MV-4-11 (cell line): ENCODE measurements at regions not wholly inside any gene's neighbourhood (a gene's known extent, or its start where the extent isn't known, plus 50 kb on each side); places are given as distances from the start of the nearest gene placed in this dataset.
A peak's percentile ranks its signal among the peaks of the same experiment; 100 is the strongest.

Experiments
- DNase-seq: peaks from one replicate; lab custom pipeline; 2025; lab: John Stamatoyannopoulos, UW

DNA sequence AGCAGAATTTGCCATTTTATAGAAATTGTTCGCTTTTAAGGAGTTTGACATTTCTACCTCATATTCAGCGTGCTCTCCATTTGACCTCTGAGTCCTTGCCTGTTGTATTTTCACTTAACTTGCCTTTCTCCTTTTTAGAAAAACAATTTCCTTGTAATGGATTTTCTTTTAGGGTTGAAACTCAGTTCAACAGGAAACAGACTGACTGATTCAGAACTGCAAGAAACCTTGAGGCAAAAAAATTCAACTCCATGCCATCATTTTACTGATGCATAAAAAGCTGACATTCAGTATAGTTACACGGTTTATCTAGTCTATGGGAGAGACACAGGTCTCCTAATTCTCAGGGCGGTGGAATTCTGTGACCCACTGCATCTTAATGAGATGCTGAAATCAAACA is 59.8 kb downstream of the MRPS30 start:
- DNase-seq, result peak; percentile 2

DNA sequence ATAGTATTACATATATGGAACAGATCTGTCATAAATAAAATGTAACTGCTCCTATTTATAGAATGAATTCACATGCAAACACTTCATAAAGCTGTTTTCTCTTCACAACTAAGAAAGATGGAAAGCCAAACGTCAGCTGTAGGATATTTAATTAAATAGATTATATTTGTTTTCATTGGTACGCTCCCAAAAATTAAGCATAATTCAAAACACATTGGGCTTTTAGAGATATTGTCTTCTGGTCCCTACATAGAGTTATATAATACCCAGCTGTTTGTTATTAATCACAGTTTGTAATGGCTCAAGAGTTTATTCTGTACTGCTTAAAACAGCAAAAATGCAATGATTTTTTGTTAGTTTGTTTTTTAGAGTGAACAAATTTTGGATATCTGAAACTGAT is 61.2 kb downstream of the MRPS30 start:
- DNase-seq, result no peak

DNA sequence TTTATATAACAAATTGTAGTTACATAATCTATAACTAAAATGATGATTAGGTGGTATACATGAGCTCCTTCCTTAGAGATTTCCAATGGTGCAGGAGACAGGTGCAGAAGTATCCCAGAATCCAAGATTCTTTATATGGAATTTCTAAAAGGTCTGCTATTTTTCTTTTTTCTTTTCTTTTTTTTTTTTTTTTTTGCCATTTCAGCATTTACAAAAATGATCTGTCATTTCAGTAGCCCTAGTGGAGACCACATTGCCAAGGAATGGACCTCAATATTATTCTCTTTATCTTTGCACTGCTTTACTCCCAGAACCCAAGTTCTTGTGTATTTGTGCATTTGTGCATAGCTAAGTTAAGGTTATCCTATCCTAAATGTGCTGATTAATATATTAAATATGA is 61.7 kb downstream of the MRPS30 start:
- DNase-seq, result no peak

DNA sequence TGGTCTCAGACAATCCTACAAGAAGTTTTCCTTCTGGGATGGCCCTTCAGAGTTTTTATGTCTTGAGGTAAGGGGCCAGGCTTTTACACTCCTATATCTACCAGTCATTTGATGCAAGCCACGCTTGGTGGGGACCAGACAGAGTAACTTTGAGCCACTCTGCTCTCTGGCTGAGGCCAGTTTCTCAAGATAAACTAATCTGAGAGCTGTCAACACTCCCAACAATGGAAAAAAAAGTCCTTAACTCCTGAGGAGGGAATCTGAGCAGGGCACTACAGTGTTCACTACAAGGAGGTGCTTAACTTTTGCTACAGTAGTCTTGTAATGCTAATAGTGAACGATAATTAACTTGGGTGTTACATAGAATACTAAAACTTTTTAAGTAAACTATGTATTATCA is 62.7 kb downstream of the MRPS30 start:
- no peak for DNase-seq

DNA sequence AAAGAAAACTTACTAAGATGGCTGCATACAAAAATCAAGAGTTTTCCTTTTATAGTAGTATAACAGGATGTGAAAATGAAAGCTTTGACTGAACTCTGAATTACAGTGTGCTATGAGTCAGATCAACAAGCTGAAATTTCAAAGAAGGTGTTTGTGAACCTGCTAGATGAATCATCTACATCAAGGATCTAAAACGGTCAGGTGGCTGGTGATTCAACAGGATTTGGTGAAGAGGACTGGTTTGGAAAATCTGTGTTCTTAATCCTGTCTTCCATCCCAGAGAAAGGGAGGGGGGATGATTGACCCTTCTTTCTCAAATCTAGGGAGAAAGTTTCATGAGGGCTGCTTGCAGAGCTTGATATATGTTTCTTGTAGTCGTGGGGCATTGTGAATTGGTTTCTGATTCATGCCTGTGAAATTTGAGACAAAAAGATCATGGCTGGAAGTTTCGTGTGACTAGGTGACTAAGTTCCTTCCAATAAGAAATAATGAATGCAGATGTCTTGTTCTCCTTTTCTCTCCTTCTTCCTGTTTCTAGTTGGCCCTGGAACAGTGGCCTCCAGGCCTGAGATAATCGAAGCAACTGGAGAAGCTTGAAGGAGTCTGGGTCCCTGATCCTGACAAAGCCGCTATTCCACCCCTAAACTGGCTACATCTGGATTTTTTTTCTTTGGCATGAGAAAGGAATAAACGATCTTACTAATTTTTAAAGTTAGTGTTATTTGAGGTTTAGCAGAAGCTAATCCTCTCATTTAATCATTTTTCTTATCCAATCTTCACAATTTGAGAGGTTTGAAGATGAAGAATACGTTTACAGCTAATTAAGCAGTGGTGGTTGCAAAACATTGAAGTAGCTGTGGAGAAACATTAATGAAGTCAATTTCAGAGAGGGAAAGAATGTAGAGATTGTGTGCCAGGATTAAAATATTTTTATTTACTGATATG is 67.2 kb downstream of the MRPS30 start:
- peak; percentile 78 for DNase-seq

DNA sequence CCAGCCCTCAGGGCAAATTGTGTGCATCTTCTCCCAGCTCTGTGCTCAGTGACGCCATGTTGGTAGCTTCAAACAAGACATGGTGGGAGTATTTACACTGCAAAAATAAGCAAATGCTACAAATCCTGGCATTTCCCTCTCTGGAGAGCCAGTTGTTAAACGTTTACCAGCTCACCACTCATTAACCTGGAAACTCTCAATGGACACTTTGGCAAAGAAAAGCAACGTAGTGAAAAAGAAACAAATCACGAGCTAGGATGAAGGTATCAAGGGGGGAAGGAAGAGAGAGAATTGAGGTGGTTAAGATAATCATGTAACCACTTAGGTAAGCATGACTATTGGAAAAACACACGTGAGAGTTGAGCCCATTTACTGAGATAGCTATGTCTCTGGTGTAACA is 72.5 kb downstream of the MRPS30 start:
- no peak for DNase-seq

DNA sequence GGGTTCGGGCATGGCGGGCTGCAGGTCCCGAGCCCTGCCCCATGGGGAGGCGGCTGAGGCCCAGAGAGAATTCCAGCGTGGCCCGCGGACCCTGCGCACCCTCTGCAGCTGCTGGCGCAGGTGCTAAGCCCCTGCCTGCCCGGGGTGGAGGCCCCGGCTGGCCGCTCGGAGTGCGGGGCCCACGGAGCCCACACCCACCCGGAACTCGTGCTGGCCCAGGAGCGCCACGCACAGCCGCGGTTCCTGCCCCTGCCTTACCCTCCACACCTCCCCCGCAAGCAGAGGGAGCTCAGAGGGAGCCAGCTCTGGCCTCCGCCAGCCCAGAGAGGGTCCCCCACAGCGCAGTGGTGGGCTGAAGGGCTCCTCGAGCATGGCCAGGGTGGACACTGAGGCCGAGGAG is 75.3 kb downstream of the MRPS30 start:
- no peak for DNase-seq

DNA sequence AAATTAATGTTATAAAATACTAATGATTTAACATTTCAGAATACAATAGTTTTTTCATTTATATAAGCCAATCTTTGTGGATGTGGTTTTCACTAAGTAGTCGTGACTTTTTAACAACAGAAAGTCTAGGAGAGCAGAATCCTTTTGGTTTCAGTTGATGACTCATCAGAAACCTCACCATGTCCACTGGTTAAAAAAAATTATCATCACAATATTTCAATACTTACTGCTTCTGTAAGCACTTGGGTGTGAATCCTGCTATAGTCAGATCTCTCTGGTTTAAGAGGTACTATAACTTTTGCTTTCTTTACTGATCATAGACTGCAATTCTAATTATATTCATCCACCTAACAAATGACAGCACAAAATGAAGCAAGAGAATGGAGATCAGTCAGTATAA is 77.2 kb downstream of the MRPS30 start:
- peak; percentile 73 for DNase-seq

DNA sequence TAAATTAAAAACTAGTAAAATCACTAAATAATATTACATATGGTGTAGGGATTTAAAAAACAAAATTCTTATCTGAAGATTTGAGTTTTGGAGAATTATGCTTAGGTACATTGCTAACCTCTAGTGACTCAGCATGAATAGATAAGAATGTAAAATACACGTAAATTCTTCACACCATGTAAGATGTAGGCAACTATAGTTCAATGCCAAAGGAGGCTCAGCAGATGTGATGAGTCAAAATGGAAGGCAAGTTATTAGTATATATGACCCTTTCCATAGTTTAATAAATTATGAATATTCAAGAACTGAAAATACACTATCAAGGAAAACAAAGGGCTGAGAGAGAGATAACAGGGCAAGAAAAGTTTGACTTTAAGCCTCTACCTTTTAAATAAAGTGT is 79.0 kb downstream of the MRPS30 start:
- no peak for DNase-seq

DNA sequence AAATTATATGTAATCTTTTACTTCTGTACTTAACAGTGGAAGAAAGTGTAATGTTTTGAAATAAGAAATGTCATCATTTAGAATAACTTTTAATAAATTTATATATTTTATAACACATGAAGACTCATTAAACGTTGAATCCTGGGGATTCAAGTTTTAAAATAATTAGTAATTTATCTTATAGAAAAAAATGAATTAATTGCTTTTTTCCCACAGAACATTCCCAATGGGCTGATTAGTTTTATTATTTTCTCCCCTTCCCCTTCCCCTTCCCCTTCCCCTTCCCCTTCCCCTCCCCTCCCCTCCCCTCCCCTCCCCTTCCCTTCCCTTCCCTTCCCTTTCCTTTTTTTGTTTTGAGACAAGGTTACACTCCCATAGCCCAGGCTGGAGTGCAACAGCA is 79.7 kb downstream of the MRPS30 start:
- no peak for DNase-seq

DNA sequence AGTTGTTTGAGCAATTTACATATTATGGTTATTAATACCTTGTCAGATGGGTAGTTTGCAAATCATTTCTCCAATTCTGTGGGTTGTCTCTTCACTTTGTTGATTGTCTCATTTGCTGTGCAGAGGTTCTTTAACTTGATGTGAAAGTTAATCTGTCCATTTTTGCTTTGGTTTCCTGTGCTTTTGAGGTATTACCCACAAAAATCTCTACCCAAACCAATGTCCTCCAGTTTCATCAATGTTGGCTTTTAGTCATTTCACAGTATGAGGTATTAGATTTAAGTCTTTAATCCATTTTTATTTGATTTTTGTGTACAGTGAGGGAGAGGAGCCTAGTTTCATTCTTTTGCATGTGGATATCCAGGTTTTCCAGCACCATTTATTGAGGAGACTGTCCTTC is 82.4 kb downstream of the MRPS30 start:
- DNase-seq, result no peak

DNA sequence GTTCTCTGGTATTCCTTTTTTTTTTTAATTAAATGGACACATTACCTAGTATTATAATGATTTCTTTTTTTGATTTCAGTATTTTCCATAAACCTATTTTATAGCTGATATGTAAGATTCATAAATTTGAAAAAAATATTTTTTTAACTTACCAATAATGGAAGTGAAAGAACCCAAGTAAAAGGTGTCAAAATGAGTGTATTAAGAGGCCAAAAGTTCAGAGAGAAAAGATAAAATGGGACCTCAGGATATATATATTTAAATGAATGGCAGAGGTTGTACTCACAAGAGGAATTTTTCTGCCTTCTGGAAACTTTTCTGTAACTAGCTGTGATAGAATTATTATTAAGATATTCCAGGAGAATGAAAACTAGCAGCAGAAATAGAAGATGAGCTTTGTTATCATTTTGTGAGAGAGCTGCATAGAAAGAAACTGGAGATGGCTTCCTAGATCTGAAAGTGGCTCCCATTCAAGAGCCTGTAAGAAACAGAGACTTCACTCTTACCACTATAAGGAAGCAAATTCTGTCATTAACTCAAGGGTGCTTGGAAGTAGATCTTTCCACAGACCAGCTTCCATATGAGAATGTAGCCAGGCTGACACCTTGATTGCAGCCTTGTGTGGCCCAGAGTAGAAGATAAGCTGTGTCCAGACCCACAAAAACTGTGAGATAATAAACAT is 91.7 kb downstream of the MRPS30 start:
- DNase-seq, result no peak

DNA sequence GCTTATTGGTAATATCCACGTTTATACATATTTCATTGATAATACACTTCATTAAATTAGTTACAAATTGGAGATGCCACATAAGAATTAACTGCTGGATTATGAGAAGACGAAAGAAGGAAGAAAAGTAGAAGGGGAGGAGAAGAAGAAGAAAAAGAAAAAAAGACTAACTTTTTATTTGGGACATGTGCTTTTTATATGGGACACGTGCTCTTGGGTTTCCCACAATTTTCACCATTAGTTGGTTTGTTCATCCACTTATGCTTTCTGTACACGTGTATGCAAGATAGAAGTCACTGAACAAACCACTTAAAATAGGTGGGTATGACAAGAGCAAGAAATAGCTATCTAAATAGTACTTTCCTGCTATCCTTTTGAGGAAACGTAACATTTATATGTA is 98.6 kb downstream of the MRPS30 start:
- DNase-seq, result no peak

DNA sequence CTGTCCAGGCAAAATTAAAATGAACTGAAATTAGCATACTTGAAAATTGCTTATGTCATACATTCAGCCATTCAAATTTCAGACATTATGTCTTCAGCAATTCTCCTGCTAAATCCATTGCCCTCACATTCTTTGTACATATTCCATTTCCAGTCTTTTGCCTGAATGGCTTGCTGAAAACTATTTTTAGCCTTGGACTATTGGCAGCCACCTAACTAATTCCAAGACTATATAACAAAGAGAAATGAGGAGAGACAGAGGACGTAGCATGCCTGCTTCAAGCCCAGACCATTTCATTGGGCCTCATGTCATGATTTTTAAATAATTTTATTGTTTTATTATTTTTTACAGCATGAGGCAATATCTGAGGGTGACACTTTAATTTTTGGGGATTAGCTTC is 100.3 kb downstream of the MRPS30 start:
- no peak for DNase-seq

DNA sequence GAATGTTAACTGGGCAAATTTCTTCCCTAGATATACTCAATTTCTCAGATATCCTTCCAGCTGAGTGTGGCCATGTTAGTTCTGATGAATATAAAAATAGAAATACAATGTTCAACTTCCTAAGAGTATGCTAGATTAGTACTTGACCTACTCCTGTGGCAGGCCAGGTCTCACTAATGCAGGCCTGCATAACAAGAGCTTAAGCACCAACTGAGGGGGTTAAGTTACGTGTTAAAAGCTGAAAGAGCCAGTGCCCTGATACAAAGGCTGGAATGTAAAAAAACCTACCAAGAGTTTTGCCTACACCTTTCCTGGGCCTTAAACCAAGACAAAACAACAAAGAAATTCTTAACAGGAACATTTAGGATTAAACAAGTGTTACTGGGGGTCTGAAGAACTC is 102.8 kb downstream of the MRPS30 start:
- DNase-seq, result no peak

DNA sequence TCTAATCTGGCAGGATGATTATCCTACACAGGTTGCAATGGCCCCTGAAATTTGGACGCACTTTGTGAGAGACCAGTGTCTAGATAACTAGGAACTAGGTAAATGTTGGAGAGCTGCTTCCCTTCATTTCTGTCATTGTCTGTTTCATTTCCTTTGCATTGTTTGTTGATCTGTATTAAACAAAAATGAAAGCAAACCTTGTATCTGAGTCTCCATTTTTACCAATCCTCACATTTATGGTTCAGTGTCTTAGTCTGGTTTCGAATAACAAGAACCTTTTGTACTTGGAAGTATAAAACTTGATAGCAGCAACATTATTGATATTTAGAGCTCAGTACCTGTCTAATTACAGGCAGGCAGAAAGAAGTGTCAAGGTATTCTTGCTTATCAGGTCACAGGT is 105.5 kb downstream of the MRPS30 start:
- DNase-seq, result no peak

DNA sequence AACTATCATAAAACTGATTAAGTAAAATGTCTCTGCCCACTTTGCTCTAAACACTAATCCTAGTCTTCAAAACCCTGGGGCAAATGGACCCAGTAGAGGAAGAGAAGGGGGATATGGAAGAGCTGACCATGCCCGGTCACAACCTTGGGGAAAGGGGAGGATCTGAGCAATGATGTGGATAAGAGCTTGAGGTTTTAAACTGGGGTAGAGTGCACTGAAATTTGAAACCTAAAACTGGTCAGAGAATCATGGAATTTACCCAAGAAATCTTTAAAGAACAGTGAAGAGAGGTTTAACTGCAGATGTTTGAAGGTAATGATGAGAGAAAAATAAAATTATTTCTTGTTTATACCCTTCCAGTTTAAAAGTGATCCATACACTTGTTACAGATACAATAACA is 110.8 kb downstream of the MRPS30 start:
- no peak for DNase-seq

DNA sequence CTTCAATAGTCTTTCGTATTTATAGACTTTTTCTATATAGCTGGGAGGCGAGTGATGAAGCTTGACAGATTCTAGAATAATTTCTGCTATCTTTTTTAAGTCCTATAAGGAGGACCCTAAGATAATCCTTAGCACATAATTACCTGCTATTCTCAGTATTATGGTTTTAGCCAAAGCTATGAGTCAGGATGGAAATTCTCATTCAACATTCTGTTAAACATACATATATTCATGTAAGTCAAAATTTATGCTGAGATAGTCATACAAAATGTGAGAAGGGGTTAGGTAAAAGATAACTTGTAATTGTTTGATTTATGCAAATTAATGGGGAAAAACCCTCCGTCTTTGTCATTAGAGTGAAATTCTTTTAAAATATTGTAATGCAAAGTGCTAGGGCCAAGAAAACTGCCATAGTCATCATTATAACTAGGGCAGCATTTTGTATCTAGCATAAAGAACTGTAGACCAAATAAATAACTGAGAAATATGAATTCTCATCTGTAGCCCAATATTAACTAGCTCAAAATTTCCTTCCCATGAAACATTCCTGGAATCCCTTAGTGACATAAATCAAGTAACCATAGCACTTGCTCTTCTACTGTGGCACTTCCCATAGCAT is 118.5 kb downstream of the MRPS30 start:
- no peak for DNase-seq

DNA sequence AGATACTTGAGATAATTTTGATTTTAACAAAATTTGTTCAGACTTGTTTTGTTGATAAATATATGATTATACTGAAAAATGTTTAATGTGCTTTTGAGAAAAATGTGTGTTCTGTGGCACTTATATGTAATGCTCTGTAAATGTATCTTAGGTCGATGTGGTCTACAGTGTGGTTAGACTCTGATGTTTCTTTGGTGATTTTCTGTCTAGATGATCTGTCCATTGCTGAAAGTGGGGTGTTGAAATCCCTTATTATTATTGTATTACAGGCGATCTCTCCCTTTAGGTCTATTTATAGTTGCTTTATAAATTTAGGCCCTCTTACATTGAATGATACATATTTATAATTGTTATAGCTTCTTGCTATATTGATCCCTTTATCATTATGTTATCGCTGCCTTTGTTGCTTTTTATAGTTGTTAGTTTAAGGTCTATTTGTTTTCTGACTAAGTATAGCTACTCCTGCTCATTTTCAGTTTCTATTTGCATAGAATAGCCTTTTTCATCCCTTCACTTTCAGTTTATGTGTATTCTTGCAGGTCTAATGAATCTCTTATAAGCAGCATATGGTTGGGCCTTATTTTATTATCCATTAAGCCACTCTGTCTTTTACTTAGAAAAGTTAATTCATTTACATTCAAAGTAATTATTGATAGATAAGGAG is 124.3 kb downstream of the MRPS30 start:
- DNase-seq, result no peak

DNA sequence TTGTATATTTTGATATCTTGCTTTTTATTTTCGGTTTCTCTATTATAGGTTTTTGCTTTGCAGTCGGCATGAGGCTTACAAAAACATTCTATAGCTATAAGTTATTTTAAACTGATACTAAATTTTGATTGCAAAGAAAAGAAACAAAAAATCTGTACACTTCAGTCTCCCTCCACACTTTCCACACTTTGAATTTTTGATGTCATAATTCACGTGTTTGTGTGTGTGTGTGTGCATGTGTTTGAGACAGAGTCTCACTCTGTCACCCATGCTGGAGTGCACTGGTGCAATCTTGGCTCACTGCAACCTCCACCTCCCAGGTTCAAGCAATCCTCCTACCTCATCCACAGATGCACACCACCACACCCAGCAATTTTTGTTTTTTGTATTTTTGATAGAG is 124.9 kb downstream of the MRPS30 start:
- no peak for DNase-seq

DNA sequence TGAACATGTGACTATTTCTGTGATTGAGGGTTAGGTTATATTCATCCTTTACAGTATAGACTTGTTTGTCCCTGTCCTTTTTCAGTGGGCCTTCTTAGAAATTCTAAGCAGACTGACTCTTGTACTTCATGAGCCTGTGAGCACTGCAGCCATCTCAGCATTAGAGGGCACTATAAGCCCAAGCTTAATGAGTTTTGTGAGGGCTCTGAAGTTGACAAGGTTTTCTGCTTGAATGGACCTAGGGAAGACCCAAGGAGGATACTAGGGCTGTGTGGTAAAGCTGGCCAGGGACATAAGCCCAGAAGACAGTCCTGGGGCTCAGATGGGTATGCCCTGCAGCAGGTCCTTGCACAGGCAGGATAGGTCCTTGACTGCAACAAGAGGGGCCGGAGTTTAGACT is 126.5 kb downstream of the MRPS30 start:
- no peak for DNase-seq

DNA sequence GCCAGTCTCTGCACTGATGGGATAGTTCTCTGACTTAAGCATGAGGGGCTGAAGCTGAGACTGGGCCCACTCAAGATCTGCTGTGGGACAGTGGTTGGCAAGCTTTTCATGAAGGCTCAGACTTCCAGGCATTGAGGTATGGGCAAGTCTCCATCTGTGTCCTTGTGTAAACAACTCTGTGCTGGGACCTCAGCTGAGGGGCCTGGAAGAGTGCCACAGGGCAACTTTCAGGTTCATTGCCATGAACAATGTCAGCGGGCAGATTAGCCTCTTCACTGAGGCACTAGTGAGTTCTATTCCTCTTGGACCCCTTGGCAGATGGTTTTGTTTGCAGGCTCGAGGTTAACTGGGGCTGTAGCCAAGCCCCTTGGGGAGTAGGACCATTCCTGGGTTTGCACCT is 127.1 kb downstream of the MRPS30 start:
- DNase-seq, result no peak
